SK-N-SH treated with all-trans-retinoic acid at 6 μM for 48 hours (cell line): ENCODE measurements at regions not wholly inside any gene's neighbourhood (a gene's known extent, or its start where the extent isn't known, plus 50 kb on each side); places are given as distances from the start of the nearest gene placed in this dataset.

Experiments used
- ARNTL ChIP-seq: fragments of 450-650 bp; formaldehyde crosslinking; IDR thresholded peaks from 2 replicates; pipeline ENCODE4 v1.5.0; 2020; ENCODE audit warnings: low read depth, mild to moderate bottlenecking, moderate library complexity, borderline replicate concordance
- CREB5 ChIP-seq: fragments of 250-450 bp; sonication (Bioruptor Pico); IDR thresholded peaks from 2 replicates; pipeline ENCODE4 v1.5.1; 2020; ENCODE audit warnings: low read depth, mild to moderate bottlenecking, moderate library complexity
- CSRNP3 ChIP-seq: fragments of 250-450 bp; sonication (Bioruptor Pico); IDR thresholded peaks from 2 replicates; pipeline ENCODE4 v1.5.1; 2021; ENCODE audit warnings: mild to moderate bottlenecking, moderate library complexity
- GLIS3 ChIP-seq: fragments of 250-450 bp; sonication (Bioruptor Pico); IDR thresholded peaks from 2 replicates; pipeline ENCODE4 v1.5.0; 2020; ENCODE audit warnings: mild to moderate bottlenecking, moderate library complexity
- ISL1 ChIP-seq: fragments of 250-450 bp; sonication (Bioruptor Pico); IDR thresholded peaks from 2 replicates; pipeline ENCODE4 v2.1.2; 2022; ENCODE audit warnings: mild to moderate bottlenecking, moderate library complexity
- PATZ1 ChIP-seq: fragments of 250-450 bp; sonication (Bioruptor Pico); IDR thresholded peaks from 2 replicates; pipeline ENCODE4 v1.8.0; 2020; ENCODE audit warnings: mild to moderate bottlenecking, moderate library complexity, borderline replicate concordance
- POU6F1 ChIP-seq: fragments of 250-450 bp; sonication (Bioruptor Pico); IDR thresholded peaks from 2 replicates; pipeline ENCODE4 v1.8.0; 2021; ENCODE audit warnings: low read depth, mild to moderate bottlenecking, moderate library complexity, borderline replicate concordance
- PPARA ChIP-seq: fragments of 250-450 bp; sonication (Bioruptor Pico); IDR thresholded peaks from 2 replicates; pipeline ENCODE4 v1.5.0; 2020; ENCODE audit warnings: mild to moderate bottlenecking, borderline replicate concordance
- RARB ChIP-seq: fragments of 250-450 bp; sonication (Bioruptor Pico); IDR thresholded peaks from 2 replicates; pipeline ENCODE4 v1.8.0; 2021; ENCODE audit warnings: mild to moderate bottlenecking, moderate library complexity
- TSHZ2 ChIP-seq: fragments of 250-450 bp; sonication (Bioruptor Pico); IDR thresholded peaks from 2 replicates; pipeline ENCODE4 v1.5.0; 2020; ENCODE audit warnings: mild to moderate bottlenecking, moderate library complexity
- ZC3H10 ChIP-seq: fragments of 250-450 bp; sonication (Bioruptor Pico); IDR thresholded peaks from 2 replicates; pipeline ENCODE4 v1.5.1; 2021; ENCODE audit warnings: mild to moderate bottlenecking, moderate library complexity
- ZFP30 ChIP-seq: fragments of 450-650 bp; formaldehyde crosslinking; IDR thresholded peaks from 2 replicates; pipeline ENCODE4 v1.5.0; 2022; ENCODE audit warnings: mild to moderate bottlenecking, moderate library complexity
- ZNF565 ChIP-seq: fragments of 450-650 bp; formaldehyde crosslinking; conservative IDR thresholded peaks from 2 replicates; pipeline ENCODE4 v1.5.0; 2020; ENCODE audit warnings: low read depth, mild to moderate bottlenecking, moderate library complexity

GRCh38 chr20:23282546-23282945 is 68.0 kb upstream of the NXT1 start:
- TF ChIP-seq CSRNP3 (no peak), POU6F1 (CRISPR knock-in tag) (no peak), PATZ1 (no peak), GLIS3 (no peak), CREB5 (CRISPR knock-in tag) (no peak), ZNF565 (CRISPR knock-in tag) (no peak), ZFP30 (no peak), PPARA (no peak), RARB (no peak), ZC3H10 (no peak), TSHZ2 (no peak), ARNTL (CRISPR knock-in tag) (no peak), ISL1 (CRISPR knock-in tag) (no peak)
